Thoracic aorta (tissue), 2 donors: ENCODE measurements at regions not wholly inside any gene's neighbourhood (a gene's known extent, or its start where the extent isn't known, plus 50 kb on each side); places are given as distances from the start of the nearest gene placed in this dataset.

ENCODE experiments used
- ATAC-seq: fragments of 150-250 bp; one replicate; pipeline ENCODE4 v1.8.0; 2017; ENCODE audit warnings: low read depth; ENCODE audit not compliant: insufficient number of reproducible peaks, low FRiP score
- DNase-seq: peaks from one replicate; pipeline ENCODE4 v3.0.0-alpha.2; 2020; ENCODE audit warnings: low spot score
- H3K27ac ChIP-seq, 2 donors: fragments of 200-600 bp; sonication (generic); 1 replicate in 1 of 2; 2 replicates in 1 of 2; pipeline ENCODE4 v1.5.1; 2016; ENCODE audit warnings: mild to moderate bottlenecking in 2 of 2, moderate library complexity in 2 of 2
- H3K27me3 ChIP-seq: fragments of 200-600 bp; sonication (generic); replicated peaks from 2 replicates; pipeline ENCODE4 v1.6.0; 2016; ENCODE audit warnings: mild to moderate bottlenecking; ENCODE audit not compliant: insufficient read depth
- H3K36me3 ChIP-seq: fragments of 200-600 bp; sonication (generic); one replicate; pipeline ENCODE4 v1.5.1; 2016
- H3K4me1 ChIP-seq, 2 donors: fragments of 200-600 bp; sonication (generic); 1 replicate in 1 of 2; 2 replicates in 1 of 2; pipeline versions ENCODE4 v1.5.1 to v1.6.0; 2016; ENCODE audit warnings: low read depth in 2 of 2, mild to moderate bottlenecking in 1 of 2; ENCODE audit not compliant: control insufficient read depth in 1 of 2
- H3K4me3 ChIP-seq: fragments of 200-600 bp; sonication (generic); 2 replicates; pipeline ENCODE4 v1.5.1; 2016; ENCODE audit warnings: mild to moderate bottlenecking
- H3K9me3 ChIP-seq: fragments of 200-600 bp; sonication (generic); 2 replicates; pipeline ENCODE4 v1.5.1; 2016
- CTCF ChIP-seq: fragments of 200-600 bp; sonication (generic); IDR thresholded peaks from one replicate; pipeline ENCODE4 v1.5.1; 2019; ENCODE audit warnings: antibody characterized with exemption

- ATAC-seq: no peak
- Histone ChIP-seq H3K36me3 (no peaks in the 10 kb centered on the region), H3K9me3 (no peaks in the 10 kb centered on the region), H3K4me1 (peaks cover 0 to 8% of the 10 kb centered on the region in 2 donors), H3K4me3 (no peak overlapping the region), H3K27me3 (no peaks in the 10 kb centered on the region), H3K27ac (no peak overlapping the region)
- no peak for TF ChIP-seq CTCF
- no peak for DNase-seq
Measured at GRCh38 chr6:134477991-134478635, 160.2 kb upstream of the SGK1 start.

DNA sequence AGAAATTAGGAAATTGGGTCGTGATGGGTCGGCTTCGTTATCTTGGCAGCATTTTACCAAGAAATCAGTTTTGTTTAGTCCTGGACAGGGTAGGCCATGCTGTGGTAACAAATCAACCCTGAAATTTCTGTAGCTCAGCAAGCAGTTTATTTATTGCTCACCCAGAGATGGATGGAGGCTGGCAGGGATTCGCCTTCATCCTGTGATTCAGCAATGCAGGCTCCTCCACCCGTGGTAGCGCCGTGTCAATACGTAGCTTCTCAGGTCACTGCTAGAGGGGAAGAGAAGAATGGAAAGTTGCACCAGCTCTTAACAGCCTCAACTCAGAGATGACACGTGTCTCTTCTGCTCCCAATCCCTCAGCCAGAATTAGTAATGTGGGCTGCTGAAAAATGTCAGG, 157.0 kb upstream of the SGK1 start:
- Histone ChIP-seq H3K4me3 (no peak overlapping the region), H3K27ac (no peak overlapping the region), H3K27me3 (no peaks in the 10 kb centered on the region), H3K36me3 (no peaks in the 10 kb centered on the region), H3K9me3 (no peaks in the 10 kb centered on the region), H3K4me1 (no peaks in the 10 kb centered on the region)
- ATAC-seq: no peak
- no peak for TF ChIP-seq CTCF
- no peak for DNase-seq

- DNase-seq: no peak
- Histone ChIP-seq H3K9me3 (no peaks in the 10 kb centered on the region), H3K4me1 (no peaks in the 10 kb centered on the region), H3K36me3 (no peaks in the 10 kb centered on the region), H3K27me3 (no peaks in the 10 kb centered on the region), H3K27ac (no peak overlapping the region), H3K4me3 (no peak overlapping the region)
- no peak for ATAC-seq
- no peak for TF ChIP-seq CTCF
Measured at GRCh38 chr6:134472661-134473060, 154.7 kb upstream of the SGK1 start.

DNA sequence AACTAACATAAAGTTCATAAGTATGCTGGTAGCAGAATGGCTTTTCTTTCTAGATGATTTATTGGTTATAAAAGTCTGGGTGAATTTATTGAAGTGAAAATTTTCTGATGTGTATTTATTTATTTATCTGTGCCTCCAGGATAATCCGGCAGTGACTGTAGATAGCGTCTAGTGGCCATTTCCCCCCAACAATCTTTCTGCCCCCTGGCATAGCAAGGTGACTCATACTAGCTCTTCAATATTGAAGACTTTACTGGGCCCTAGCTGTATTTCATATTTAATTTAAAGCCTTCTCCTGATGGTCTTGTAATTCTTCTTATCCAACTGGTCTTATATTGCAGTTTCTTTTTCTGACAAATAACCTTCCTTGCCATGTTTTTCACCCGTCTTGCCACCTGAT, 154.1 kb upstream of the SGK1 start:
- H3K9me3 ChIP-seq: no peaks in the 10 kb centered on the region
- no peaks in the 10 kb centered on the region for H3K27me3 ChIP-seq
- DNase-seq: no peak
- H3K4me1 ChIP-seq: no peaks in the 10 kb centered on the region
- no peak for ATAC-seq
- H3K36me3 ChIP-seq: no peaks in the 10 kb centered on the region
- no peak overlapping the region for H3K4me3 ChIP-seq
- no peak for TF ChIP-seq CTCF
- no peak overlapping the region for H3K27ac ChIP-seq

- Histone ChIP-seq H3K36me3 (no peaks in the 10 kb centered on the region), H3K27ac (no peak overlapping the region), H3K4me1 (peaks cover 0 to 5% of the 10 kb centered on the region in 2 donors), H3K4me3 (no peak overlapping the region), H3K9me3 (no peaks in the 10 kb centered on the region), H3K27me3 (no peaks in the 10 kb centered on the region)
- no peak for DNase-seq
- no peak for ATAC-seq
- TF ChIP-seq CTCF: no peak
Measured at GRCh38 chr6:134470457-134470975, 152.6 kb upstream of the SGK1 start.
